ENCODE measurements at regions not wholly inside any gene's neighbourhood (a gene's known extent, or its start where the extent isn't known, plus 50 kb on each side); places are given as distances from the start of the nearest gene placed in this dataset.
"Not testable (repeated sequence)": the region's sequence is repeated elsewhere in the genome, so short reads cannot be mapped to it uniquely, and the experiment has no call there.

- not testable (repeated sequence) for DNase-seq, ATAC-seq
Observed at GRCh38 chr9:65566018-65566417, 109.7 kb upstream of the ZNG1E start.

- ATAC-seq, DNase-seq: not testable (repeated sequence)
Observed at GRCh38 chr9:65519018-65519417, 156.7 kb upstream of the ZNG1E start.

- not testable (repeated sequence) for DNase-seq, ATAC-seq
Observed at GRCh38 chr9:65514465-65514864, 161.3 kb upstream of the ZNG1E start.

- DNase-seq, ATAC-seq: not testable (repeated sequence)
Observed at GRCh38 chr9:65507897-65508296, 167.8 kb upstream of the ZNG1E start.

- not testable (repeated sequence) for ATAC-seq, DNase-seq
Observed at GRCh38 chr9:65504686-65505085, 171.0 kb upstream of the ZNG1E start.

GRCh38 chr9:65503696-65504095 is 172.0 kb upstream of the ZNG1E start:
- DNase-seq, ATAC-seq: not testable (repeated sequence)

GRCh38 chr9:65482890-65483289 is 192.8 kb upstream of the ZNG1E start:
- not testable (repeated sequence) for ATAC-seq, DNase-seq

- DNase-seq = not testable (repeated sequence)
Observed at GRCh38 chr9:65481291-65481690, 194.4 kb upstream of the ZNG1E start.

GRCh38 chr9:65474891-65475290 is 189.9 kb upstream of the FOXD4L5 start:
- ATAC-seq = not testable (repeated sequence)

More at GRCh38 chr9:65481291-65481690, 194.4 kb upstream of the ZNG1E start:
- ATAC-seq = not testable (repeated sequence)

GRCh38 chr9:65473059-65473822 is 188.2 kb upstream of the FOXD4L5 start:
- not testable (repeated sequence) for ATAC-seq, DNase-seq

More at GRCh38 chr9:65474891-65475290, 189.9 kb upstream of the FOXD4L5 start:
- not testable (repeated sequence) for DNase-seq

- DNase-seq, ATAC-seq: not testable (repeated sequence)
Observed at GRCh38 chr9:65471106-65471505, 186.1 kb upstream of the FOXD4L5 start.

- not testable (repeated sequence) for DNase-seq, ATAC-seq
Observed at GRCh38 chr9:65466911-65467734, 182.1 kb upstream of the FOXD4L5 start.

GRCh38 chr9:65465246-65465895 is 180.4 kb upstream of the FOXD4L5 start:
- DNase-seq = not testable (repeated sequence)

GRCh38 chr9:65462476-65462875 is 177.5 kb upstream of the FOXD4L5 start:
- ATAC-seq, DNase-seq: not testable (repeated sequence)

More at GRCh38 chr9:65465246-65465895, 180.4 kb upstream of the FOXD4L5 start:
- ATAC-seq = not testable (repeated sequence)

- ATAC-seq = no peak
- DNase-seq = no peak
Observed at GRCh38 chr9:65459756-65460320, 174.8 kb upstream of the FOXD4L5 start.

GRCh38 chr9:65458992-65459391 is 174.0 kb upstream of the FOXD4L5 start:
- ATAC-seq (no peak), DNase-seq (no peak)

- DNase-seq = no peak
- no peak for ATAC-seq
Observed at GRCh38 chr9:65458465-65458864, 173.5 kb upstream of the FOXD4L5 start.

GRCh38 chr9:65456991-65457390 is 172.0 kb upstream of the FOXD4L5 start:
- ATAC-seq, DNase-seq: not testable (repeated sequence)

- ATAC-seq = not testable (repeated sequence)
Observed at GRCh38 chr9:65455751-65456647, 171.0 kb upstream of the FOXD4L5 start.

GRCh38 chr9:65455136-65455535 is 170.1 kb upstream of the FOXD4L5 start:
- DNase-seq = not testable (repeated sequence)

More at GRCh38 chr9:65455751-65456647, 171.0 kb upstream of the FOXD4L5 start:
- DNase-seq = not testable (repeated sequence)

More at GRCh38 chr9:65455136-65455535, 170.1 kb upstream of the FOXD4L5 start:
- not testable (repeated sequence) for ATAC-seq
